Endothelial cell of umbilical vein (primary cell): ENCODE measurements at regions not wholly inside any gene's neighbourhood (a gene's known extent, or its start where the extent isn't known, plus 50 kb on each side); places are given as distances from the start of the nearest gene placed in this dataset.

Experiments used
- EZH2 ChIP-seq: IDR thresholded peaks from 2 replicates; pipeline ENCODE4 v1.6.1; 2012; ENCODE audit warnings: borderline replicate concordance, low read depth, mild to moderate bottlenecking, moderate library complexity, low read length, inconsistent platforms; ENCODE audit not compliant: severe bottlenecking
- POLR2A ChIP-seq: IDR thresholded peaks from 2 replicates; pipeline ENCODE4 v1.6.1; 2012; ENCODE audit warnings: low read depth, mild to moderate bottlenecking, control low read depth, low read length
- POLR2AphosphoS5 ChIP-seq: IDR thresholded peaks from 2 replicates; pipeline ENCODE4 v1.6.1; 2012; ENCODE audit warnings: low read depth, mild to moderate bottlenecking, control low read depth, low read length, moderate library complexity; ENCODE audit not compliant: insufficient read depth
- TF ChIP-seq, protein P1 (sequence below), 2 donors: IDR thresholded peaks; 1 replicate in 1 of 2; 2 replicates in 1 of 2; pipeline ENCODE4 v1.5.1; 2011; ENCODE audit warnings: low read length in 2 of 2, mild to moderate bottlenecking in 2 of 2, moderate library complexity in 2 of 2, control low read depth in 1 of 2, inconsistent platforms in 1 of 2, low read depth in 1 of 2; ENCODE audit not compliant: insufficient read depth in 1 of 2; ENCODE audit errors: extremely low read depth in 1 of 2

DNA sequence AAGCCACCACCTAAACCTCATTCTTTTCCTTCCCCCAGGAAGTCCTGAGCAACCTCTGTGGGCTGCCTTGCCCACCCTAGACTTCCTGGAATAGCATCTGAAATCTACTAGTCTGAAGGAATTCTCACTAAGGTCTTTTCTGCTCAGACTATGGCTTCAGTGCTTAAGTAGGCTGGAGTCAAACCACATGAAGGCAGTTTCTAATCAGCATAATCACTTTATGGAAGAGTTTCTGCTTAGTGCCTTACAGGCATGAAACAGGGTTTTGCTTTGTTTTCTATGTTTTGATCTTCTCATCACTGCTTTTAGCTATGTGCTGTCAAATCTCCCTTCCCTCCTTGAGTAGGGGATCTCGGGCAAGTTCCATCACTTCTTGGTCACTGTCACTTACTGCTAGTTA is 117.7 kb downstream of the WT1 start:
- no peak for TF ChIP-seq POLR2A
- TF ChIP-seq, protein P1, sequence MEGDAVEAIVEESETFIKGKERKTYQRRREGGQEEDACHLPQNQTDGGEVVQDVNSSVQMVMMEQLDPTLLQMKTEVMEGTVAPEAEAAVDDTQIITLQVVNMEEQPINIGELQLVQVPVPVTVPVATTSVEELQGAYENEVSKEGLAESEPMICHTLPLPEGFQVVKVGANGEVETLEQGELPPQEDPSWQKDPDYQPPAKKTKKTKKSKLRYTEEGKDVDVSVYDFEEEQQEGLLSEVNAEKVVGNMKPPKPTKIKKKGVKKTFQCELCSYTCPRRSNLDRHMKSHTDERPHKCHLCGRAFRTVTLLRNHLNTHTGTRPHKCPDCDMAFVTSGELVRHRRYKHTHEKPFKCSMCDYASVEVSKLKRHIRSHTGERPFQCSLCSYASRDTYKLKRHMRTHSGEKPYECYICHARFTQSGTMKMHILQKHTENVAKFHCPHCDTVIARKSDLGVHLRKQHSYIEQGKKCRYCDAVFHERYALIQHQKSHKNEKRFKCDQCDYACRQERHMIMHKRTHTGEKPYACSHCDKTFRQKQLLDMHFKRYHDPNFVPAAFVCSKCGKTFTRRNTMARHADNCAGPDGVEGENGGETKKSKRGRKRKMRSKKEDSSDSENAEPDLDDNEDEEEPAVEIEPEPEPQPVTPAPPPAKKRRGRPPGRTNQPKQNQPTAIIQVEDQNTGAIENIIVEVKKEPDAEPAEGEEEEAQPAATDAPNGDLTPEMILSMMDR (IDR thresholded peaks at IDR 0.05; ENCODE audit: extremely low read depth in 1 of 2, insufficient read depth in 1 of 2, low read depth in 1 of 2, low read length in 2 of 2) = no peak
- TF ChIP-seq POLR2AphosphoS5 = no peak
- no peak for TF ChIP-seq EZH2
